LNCaP clone FGC (cell line): ENCODE measurements at regions not wholly inside any gene's neighbourhood (a gene's known extent, or its start where the extent isn't known, plus 50 kb on each side); places are given as distances from the start of the nearest gene placed in this dataset.
"Not testable (repeated sequence)": the region's sequence is repeated elsewhere in the genome, so short reads cannot be mapped to it uniquely, and the experiment has no call there.

ENCODE experiments used
- DNase-seq: peaks from one replicate; pipeline ENCODE4 v3.0.0-alpha.2; 2011; ENCODE audit warnings: low read depth
- H3K4me3 ChIP-seq: 2 replicates; pipeline ENCODE4 v1.5.1; 2011; ENCODE audit warnings: mild to moderate bottlenecking, low read depth, low read length, control low read depth
- CTCF ChIP-seq: IDR thresholded peaks from 2 replicates; pipeline ENCODE4 v1.5.1; 2012; ENCODE audit warnings: mild to moderate bottlenecking; ENCODE audit not compliant: control insufficient read depth, insufficient read depth; ENCODE audit errors: extremely low read depth

GRCh38 chr10:22834471-22834870, 93.4 kb upstream of the ARMC3 start:
- TF ChIP-seq CTCF, result no peak
- no peak overlapping the region for H3K4me3 ChIP-seq
- no peak for DNase-seq

- no peak overlapping the region for H3K4me3 ChIP-seq
- DNase-seq, result no peak
- TF ChIP-seq CTCF, result no peak
Observed at GRCh38 chr10:22833781-22834180, 94.1 kb upstream of the ARMC3 start.

- DNase-seq, result no peak
- no peak overlapping the region for H3K4me3 ChIP-seq
- no peak for TF ChIP-seq CTCF
Observed at GRCh38 chr10:22833353-22833752, 94.5 kb upstream of the ARMC3 start.

- H3K4me3 ChIP-seq, result no peak overlapping the region
- no peak for TF ChIP-seq CTCF
- DNase-seq, result no peak
Observed at GRCh38 chr10:22832851-22833250, 95.0 kb upstream of the ARMC3 start.

- no peak overlapping the region for H3K4me3 ChIP-seq
- TF ChIP-seq CTCF, result no peak
- DNase-seq, result no peak
Observed at GRCh38 chr10:22832066-22832602, 95.7 kb upstream of the ARMC3 start.

- DNase-seq, result no peak
- no peak overlapping the region for H3K4me3 ChIP-seq
- TF ChIP-seq CTCF, result no peak
Observed at GRCh38 chr10:22831586-22831985, 96.3 kb upstream of the ARMC3 start.

- H3K4me3 ChIP-seq, DNase-seq: not testable (repeated sequence)
Observed at GRCh38 chr10:22828712-22829111, 99.1 kb upstream of the ARMC3 start.
